ENCODE measurements at regions not wholly inside any gene's neighbourhood (a gene's known extent, or its start where the extent isn't known, plus 50 kb on each side); places are given as distances from the start of the nearest gene placed in this dataset.
"Not testable (repeated sequence)": the region's sequence is repeated elsewhere in the genome, so short reads cannot be mapped to it uniquely, and the experiment has no call there.

DNA sequence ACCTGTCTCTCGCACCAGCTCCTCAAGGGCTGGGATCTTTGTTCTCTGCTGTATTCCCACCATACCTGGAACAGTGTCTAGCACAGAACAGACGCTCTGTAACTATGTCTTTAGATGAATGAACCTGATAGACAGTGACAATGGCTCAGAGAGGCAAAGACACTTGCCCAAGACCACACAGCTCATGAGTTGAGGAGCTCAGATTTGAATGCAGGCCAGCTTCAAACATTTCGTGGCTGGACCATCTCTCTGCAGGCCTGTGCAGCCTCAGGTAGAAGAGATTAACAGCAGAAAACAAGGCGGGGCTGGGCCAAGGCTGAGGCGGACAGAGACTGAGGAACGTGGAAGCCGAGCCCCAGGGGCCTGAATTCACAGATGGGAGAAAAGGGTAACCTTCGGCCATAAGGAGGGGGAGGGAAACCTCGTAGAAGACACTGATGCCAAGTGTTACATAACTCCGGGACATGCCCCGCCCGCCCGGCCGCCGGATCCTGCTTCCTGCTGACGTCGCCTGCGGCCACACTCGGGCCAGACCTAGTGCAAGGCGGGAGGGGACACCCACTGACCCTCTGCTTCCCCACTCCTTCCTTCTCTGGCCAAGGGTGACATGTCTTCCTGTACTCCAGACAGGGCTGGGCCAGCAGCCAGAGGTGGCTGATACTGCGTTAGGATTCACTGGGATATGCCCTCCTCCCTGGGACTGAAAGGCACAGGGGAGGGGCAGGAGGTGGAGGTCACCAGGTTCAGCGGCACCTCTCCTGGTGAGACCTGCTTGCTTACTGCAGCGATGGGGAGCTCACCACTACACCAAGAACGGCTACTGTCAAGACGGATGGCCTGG, 86.8 kb downstream of the RFLNA start:
- DNase-seq = no peak

DNA sequence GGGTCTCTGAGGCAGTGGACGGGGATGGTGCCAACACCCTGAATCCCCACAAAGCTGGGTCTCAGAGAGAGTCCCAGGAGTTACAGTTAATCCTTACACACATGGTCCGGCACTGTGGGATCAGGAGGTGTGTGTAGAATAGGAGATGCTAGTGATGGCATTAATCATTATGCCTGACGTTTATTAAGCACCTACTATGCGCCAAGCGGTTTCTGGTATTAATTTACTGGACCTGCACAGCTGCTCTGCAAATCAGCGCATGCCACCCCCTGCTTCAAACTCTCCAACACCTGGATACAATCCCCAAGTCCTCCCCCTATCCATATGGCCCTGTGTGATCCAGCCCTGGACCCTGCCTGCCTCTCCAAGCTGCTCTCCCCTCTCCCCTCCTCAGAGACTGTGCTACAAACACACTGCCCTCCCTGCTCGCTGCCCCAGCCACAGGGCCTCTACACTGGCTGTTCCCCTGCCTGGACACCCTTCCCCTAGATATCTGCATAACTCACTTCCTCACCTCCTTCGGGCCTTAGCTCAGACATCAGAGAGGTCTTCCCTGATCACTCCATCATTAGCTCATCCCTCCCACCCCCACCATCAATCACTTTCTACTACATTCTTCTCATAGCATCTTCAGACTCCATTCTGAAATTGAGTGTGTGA, 86.0 kb downstream of the RFLNA start:
- peaks cover 10 to 15% of the 10 kb centered on the region in 2 donors for H3K4me1 Mint-ChIP-seq (ENCODE audit: low read depth in 2 of 2)
- H3K36me3 Mint-ChIP-seq (ENCODE audit: insufficient read depth) = peaks cover 39% of the 10 kb centered on the region
- H3K4me3 Mint-ChIP-seq = no peak overlapping the region
- H3K27ac Mint-ChIP-seq = peak overlapping the region; percentile 61 to 68
- no peaks in the 10 kb centered on the region for H3K27me3 Mint-ChIP-seq
- no peaks in the 10 kb centered on the region for H3K9me3 Mint-ChIP-seq
- ATAC-seq (replicated peaks) (no peak), DNase-seq (no peak)

More for the DNA sequence above, 86.8 kb downstream of the RFLNA start:
- peaks cover 36% of the 10 kb centered on the region for H3K36me3 Mint-ChIP-seq (ENCODE audit: insufficient read depth)
- no peak for ATAC-seq (replicated peaks)
- no peak overlapping the region for H3K4me3 Mint-ChIP-seq
- no peaks in the 10 kb centered on the region for H3K27me3 Mint-ChIP-seq
- H3K27ac Mint-ChIP-seq = peak overlapping the region; percentile 61 to 68
- H3K9me3 Mint-ChIP-seq = no peaks in the 10 kb centered on the region
- H3K4me1 Mint-ChIP-seq (ENCODE audit: low read depth in 2 of 2) = peaks cover 10 to 15% of the 10 kb centered on the region in 2 donors

DNA sequence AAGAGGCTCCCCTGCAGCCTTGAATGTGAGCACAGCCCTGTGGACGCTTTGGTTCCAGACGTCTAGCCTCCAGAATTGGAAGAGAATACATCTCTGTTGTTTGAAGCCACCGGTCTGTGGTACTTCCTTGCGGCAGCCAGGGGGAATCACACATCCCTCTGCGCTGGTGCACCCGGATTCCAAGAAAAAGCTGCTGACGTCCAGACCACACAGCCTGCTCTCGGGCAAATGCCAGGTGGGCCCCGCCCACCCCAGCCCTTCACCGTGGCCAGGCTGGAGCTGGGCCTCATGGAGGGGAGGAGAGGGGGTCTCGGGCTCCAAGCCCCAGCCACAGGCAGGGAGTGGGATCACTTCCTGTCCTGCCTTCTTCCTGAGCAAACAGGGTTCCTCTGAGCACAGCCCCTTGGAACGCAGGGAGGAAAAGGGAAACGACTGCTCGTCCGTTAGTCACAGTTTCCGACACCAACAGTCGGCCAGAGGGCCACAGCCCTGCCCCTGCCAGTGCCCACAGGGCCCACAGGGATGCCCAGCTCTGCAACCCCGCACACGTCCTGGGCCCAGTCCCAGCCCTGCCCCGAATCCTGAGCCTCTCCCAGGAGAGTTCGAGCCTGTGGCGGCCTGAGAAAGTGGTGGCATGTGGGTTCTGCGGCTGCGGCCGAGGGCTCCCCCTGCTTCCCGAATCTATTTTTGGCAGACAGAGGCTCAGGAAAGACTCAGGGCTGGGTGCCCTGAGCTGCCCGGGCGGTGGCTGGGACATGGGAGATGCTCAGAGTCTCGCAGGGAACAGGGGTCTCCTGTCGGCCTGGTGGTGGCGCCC, 85.3 kb downstream of the RFLNA start:
- peaks cover 36% of the 10 kb centered on the region for H3K36me3 Mint-ChIP-seq (ENCODE audit: insufficient read depth)
- H3K4me1 Mint-ChIP-seq (ENCODE audit: low read depth in 2 of 2) = peaks cover 10 to 15% of the 10 kb centered on the region in 2 donors
- H3K9me3 Mint-ChIP-seq = no peaks in the 10 kb centered on the region
- H3K27me3 Mint-ChIP-seq = no peaks in the 10 kb centered on the region
- DNase-seq = no peak
- ATAC-seq (replicated peaks) = no peak
- peak overlapping the region in 1 of 2 donors; percentile 51 for H3K27ac Mint-ChIP-seq
- no peak overlapping the region for H3K4me3 Mint-ChIP-seq

DNA sequence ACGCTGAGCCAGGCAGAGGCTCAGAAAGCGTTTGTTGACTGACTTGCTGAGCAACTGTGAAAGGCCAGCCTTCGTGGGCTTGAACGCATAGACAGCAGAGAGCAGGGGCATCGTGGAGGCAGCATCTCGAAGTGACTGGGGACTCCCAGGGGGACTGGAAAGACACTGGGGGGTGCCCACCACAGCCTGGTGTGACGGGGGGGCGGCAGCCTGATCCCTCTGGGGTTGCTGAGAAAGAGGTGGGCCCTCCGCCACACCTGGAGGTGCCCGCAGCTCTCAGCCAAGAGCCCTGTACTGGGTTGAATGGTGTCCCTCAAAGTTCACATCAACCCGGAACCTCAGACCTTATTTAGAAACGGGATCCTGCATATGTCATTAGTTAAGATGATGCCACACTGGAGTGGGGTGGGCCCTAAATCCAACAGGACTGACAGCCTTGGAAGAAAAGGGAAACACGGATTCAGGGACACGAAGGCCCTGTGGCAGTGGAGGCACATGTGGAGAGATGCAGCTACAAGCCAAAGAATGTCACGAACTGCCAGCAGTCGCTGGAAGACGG, 84.6 kb downstream of the RFLNA start:
- Mint-ChIP-seq H3K4me3 (no peak overlapping the region), H3K36me3 (ENCODE audit: insufficient read depth) (peaks cover 40% of the 10 kb centered on the region)
- ATAC-seq (replicated peaks) = no peak

DNA sequence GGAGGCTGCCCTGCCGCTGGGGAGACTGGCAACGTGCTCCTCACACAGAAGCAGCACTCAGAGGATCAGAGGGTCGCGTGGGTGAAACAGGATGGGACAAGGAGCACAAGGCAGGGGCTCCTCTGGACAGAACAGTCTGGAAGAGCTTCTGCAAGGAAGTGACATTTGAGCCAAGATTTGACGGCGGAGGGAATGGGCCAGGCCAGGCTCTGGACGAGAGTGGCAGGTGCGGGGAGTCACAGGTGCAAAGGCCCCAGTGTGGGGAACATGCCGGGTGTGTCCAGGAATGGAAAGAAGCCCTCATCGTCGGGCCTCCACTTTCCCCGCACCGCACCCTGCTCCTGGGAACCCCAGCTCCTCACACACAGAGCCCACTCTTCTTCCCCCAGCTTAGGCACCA, 84.0 kb downstream of the RFLNA start:
- H3K4me3 Mint-ChIP-seq = no peak overlapping the region
- H3K9me3 Mint-ChIP-seq = no peaks in the 10 kb centered on the region
- H3K27ac Mint-ChIP-seq = peak overlapping the region in 1 of 2 donors; percentile 51

More for the DNA sequence above, 84.6 kb downstream of the RFLNA start:
- H3K4me1 Mint-ChIP-seq (ENCODE audit: low read depth in 2 of 2) = peaks cover 10 to 15% of the 10 kb centered on the region in 2 donors
- H3K9me3 Mint-ChIP-seq = no peaks in the 10 kb centered on the region
- peak overlapping the region in 1 of 2 donors; percentile 51 for H3K27ac Mint-ChIP-seq
- no peaks in the 10 kb centered on the region for H3K27me3 Mint-ChIP-seq
- no peak for DNase-seq

DNA sequence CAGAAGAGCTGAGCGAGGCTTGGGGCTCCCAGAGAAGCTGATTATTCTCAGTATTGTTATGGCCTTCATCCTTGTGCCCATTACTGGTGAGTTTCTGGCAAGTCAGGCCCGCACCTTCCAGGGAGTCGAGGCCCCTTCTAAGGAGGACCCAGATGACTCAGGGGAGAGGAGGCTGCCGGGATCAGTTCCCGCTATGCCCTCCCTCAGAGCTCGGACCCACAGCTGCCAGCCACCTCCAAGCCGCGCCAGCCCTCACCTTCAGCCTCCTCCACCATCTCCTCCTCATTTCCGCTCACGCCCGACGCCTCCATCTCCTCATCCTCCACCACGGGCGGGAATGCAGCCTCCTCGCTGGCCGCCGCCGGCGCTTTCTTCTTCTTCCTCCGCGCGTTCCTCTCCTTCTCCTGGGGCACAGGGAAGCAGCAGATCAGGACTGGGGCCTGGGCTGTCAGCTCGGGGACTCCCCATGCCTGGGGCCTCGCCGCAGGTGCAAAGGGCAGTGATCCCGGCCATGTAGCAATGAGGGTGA, 83.2 kb downstream of the RFLNA start:
- ATAC-seq (replicated peaks) (no peak), DNase-seq (no peak)
- Mint-ChIP-seq H3K36me3 (ENCODE audit: insufficient read depth) (peaks cover 37% of the 10 kb centered on the region), H3K27me3 (no peaks in the 10 kb centered on the region), H3K27ac (peak overlapping the region in 1 of 2 donors; percentile 28), H3K4me1 (ENCODE audit: low read depth in 2 of 2) (peaks cover 10 to 15% of the 10 kb centered on the region in 2 donors), H3K9me3 (no peaks in the 10 kb centered on the region), H3K4me3 (no peak overlapping the region)

More for the DNA sequence above, 84.0 kb downstream of the RFLNA start:
- DNase-seq (no peak), ATAC-seq (replicated peaks) (no peak)
- Mint-ChIP-seq H3K36me3 (ENCODE audit: insufficient read depth) (peaks cover 40% of the 10 kb centered on the region), H3K4me1 (ENCODE audit: low read depth in 2 of 2) (peaks cover 10 to 15% of the 10 kb centered on the region in 2 donors), H3K27me3 (no peaks in the 10 kb centered on the region)

DNA sequence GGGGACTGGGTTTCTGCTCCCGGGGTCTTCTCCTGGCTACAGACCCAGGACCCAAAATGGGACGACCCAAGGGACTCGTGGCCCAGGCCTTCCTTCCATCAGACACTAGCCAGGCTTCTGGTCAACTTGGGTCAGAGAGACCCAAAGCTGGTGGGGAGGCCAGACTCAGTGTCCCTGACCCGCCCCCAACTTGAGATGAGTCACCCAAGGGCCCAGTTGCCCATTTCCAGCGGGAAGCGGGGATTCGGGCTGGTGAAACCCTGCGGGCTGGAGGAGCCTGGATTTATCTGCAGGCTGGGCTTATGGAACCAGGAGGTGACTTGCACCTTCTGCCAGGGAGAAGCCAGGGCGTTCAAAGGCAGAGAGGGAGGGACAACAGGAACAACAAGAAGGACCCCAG, 81.5 kb downstream of the RFLNA start:
- DNase-seq = no peak
- Mint-ChIP-seq H3K9me3 (no peaks in the 10 kb centered on the region), H3K4me1 (ENCODE audit: low read depth in 2 of 2) (peaks cover 4 to 13% of the 10 kb centered on the region in 2 donors), H3K27me3 (no peaks in the 10 kb centered on the region), H3K4me3 (no peak overlapping the region), H3K27ac (no peak overlapping the region), H3K36me3 (ENCODE audit: insufficient read depth) (peaks cover 34% of the 10 kb centered on the region)
- no peak for ATAC-seq (replicated peaks)

DNA sequence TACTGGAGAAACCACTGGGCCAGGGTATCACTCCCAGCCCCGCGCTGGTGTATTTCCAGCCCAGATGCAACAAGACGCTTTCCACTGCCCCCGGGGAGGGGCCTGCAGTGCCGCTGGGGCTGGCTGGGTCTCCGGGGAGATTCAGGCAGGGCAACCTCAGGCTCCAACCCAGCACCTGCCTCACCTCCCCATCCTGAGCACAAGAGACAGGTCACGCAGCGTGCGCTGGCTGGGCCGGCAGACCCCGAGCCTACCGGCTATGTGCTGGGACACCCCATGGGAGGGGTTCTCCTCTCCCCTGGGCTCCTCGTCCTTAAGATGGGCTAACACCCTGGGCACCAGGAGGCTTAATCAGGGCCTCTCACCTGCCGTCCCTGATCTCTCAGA, 80.9 kb downstream of the RFLNA start:
- no peak overlapping the region for H3K27ac Mint-ChIP-seq
- no peak overlapping the region for H3K4me3 Mint-ChIP-seq
- H3K36me3 Mint-ChIP-seq (ENCODE audit: insufficient read depth) = peaks cover 33% of the 10 kb centered on the region
- H3K4me1 Mint-ChIP-seq (ENCODE audit: low read depth in 2 of 2) = peaks cover 2 to 8% of the 10 kb centered on the region in 2 donors
- ATAC-seq (replicated peaks) = no peak
- DNase-seq = no peak
- no peaks in the 10 kb centered on the region for H3K9me3 Mint-ChIP-seq
- H3K27me3 Mint-ChIP-seq = no peaks in the 10 kb centered on the region

DNA sequence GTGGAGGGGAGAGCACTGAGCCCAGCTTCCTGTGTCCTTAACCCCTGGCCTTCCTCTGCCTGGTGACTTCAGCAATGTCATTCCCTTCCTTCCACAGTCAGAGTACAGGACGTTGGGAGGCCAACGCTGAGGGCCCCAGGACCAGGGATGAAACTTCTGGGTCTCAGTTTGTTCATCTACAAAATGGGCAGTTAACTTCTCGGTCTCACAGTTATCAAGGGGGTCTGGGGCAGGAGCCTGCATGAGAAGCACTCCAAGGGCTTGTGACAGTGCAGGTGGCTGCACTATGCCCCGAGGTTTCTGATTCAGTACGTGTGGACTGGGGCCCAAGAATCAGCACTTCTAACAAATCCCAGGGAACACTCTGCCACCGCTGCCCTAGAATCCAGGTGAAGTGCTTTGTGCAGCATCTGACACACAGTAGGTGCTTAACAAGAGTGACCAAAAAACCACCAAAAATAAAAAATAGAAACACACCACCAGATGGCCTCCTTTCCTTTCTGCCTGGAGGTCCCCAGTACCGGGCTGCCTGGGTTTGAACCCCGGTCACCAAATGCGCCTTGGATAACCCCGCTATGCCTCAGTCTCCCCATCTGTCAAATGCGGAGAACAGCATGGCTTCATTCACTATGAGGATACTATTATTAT, 80.4 kb downstream of the RFLNA start:
- ATAC-seq (replicated peaks) = no peak
- Mint-ChIP-seq H3K36me3 (ENCODE audit: insufficient read depth) (peaks cover 38% of the 10 kb centered on the region), H3K9me3 (no peaks in the 10 kb centered on the region), H3K4me3 (no peak overlapping the region), H3K27me3 (no peaks in the 10 kb centered on the region), H3K4me1 (ENCODE audit: low read depth in 2 of 2) (peaks cover 2 to 8% of the 10 kb centered on the region in 2 donors), H3K27ac (peak overlapping the region in 1 of 2 donors; percentile 23)
- DNase-seq = no peak

DNA sequence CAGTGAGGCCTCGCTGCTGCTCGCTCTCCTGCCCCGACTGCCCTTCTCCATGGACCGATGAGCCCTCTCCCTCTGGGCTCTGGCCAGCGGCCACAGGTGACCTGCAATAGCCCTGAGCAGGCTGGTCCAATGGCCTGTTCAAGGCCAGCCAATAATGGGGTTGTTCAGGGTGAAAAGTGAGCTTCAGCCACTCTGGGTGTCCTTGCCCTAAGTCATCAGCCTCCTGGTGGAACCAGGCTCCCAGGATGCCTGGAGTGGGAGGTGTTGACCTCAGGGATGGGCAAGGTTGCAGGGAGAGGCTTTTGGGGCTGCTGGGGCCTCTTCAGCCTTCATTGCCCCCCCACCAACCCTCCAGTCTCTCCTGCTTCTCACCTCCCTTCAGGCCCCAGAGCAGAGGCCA, 79.7 kb downstream of the RFLNA start:
- DNase-seq (no peak), ATAC-seq (replicated peaks) (no peak)
- H3K9me3 Mint-ChIP-seq = no peaks in the 10 kb centered on the region
- peaks cover 34% of the 10 kb centered on the region for H3K36me3 Mint-ChIP-seq (ENCODE audit: insufficient read depth)
- peak overlapping the region in 1 of 2 donors; percentile 23 for H3K27ac Mint-ChIP-seq
- H3K4me3 Mint-ChIP-seq = no peak overlapping the region
- H3K27me3 Mint-ChIP-seq = no peaks in the 10 kb centered on the region
- H3K4me1 Mint-ChIP-seq (ENCODE audit: low read depth in 2 of 2) = peaks cover under 1 to 8% of the 10 kb centered on the region in 2 donors

DNA sequence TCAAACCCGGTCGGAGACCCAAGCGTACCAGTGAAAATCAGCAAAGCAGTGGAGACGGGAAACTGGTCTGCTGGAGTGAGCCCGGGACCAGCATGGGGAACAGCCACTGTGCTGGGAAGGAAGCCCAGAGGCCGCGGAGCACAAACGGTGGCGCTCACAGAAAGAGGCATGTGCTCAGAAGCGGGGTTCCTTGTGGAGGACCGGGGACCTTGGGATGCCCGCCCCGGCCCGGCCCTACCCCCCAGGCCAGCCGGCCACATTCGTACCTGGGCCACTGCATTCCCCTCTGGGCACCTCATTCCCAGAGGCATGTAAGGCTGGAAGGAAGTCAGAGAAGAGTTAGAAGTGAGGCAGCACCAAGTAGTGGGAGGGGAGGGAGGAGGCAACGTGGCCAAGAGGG, 79.3 kb downstream of the RFLNA start:
- no peak for ATAC-seq (replicated peaks)

DNA sequence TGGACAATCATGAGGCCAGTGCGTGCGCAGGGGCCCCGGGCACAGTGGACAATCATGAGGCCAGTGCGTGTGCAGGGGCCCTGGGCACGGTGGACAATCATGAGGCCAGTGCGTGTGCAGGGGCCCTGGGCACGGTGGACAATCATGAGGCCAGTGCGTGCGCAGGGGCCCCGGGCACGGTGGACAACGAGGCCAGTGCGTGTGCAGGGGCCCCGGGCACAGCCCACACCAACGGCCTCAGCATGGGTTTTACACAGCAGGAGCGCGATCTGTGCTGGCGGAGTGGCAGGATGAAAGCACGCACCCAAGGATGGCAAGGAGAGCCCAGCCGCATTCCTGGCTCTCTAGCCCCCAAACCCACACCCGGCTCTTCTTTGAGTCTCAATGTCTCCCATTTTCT, 78.8 kb downstream of the RFLNA start:
- not testable (repeated sequence) for H3K4me1 Mint-ChIP-seq (ENCODE audit: low read depth in 2 of 2); H3K27ac Mint-ChIP-seq; H3K27me3 Mint-ChIP-seq; H3K4me3 Mint-ChIP-seq; H3K9me3 Mint-ChIP-seq; ATAC-seq (replicated peaks); DNase-seq
- peaks cover 35% of the 10 kb centered on the region for H3K36me3 Mint-ChIP-seq (ENCODE audit: insufficient read depth)

More for the DNA sequence above, 79.3 kb downstream of the RFLNA start:
- no peak for DNase-seq
- Mint-ChIP-seq H3K27me3 (no peaks in the 10 kb centered on the region), H3K27ac (no peak overlapping the region), H3K4me1 (ENCODE audit: low read depth in 2 of 2) (peaks cover 0 to 8% of the 10 kb centered on the region in 2 donors), H3K9me3 (no peaks in the 10 kb centered on the region), H3K36me3 (ENCODE audit: insufficient read depth) (peaks cover 34% of the 10 kb centered on the region), H3K4me3 (no peak overlapping the region)
